ENCODE measurements at regions not wholly inside any gene's neighbourhood (a gene's known extent, or its start where the extent isn't known, plus 50 kb on each side); places are given as distances from the start of the nearest gene placed in this dataset.

DNA sequence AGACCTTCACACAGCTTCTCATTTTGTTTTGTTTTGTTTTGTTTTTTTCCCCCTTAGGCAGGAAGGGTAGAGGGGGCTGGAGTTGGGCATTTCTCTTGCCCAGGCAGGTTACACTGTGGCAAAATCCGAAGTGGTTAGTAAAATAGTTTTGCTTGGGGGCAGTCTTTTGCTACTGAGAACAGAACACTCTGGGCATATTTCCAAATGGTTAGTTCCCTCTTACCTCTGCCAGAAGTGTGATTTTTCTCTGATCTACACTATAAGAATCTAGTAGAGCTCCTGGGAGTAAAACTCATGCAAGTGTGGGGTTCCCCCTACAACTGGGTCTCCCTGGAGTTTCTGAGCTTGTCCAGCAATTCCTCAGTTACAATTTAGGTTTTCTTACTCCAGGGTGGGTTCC, 61.7 kb downstream of the NPS start:
- no peak overlapping the region for H3K4me3 ChIP-seq (ENCODE audit: low read length)
- H3K9me3 ChIP-seq (ENCODE audit: control insufficient read depth, low read length): no peaks in the 10 kb centered on the region
- TF ChIP-seq, protein P1, sequence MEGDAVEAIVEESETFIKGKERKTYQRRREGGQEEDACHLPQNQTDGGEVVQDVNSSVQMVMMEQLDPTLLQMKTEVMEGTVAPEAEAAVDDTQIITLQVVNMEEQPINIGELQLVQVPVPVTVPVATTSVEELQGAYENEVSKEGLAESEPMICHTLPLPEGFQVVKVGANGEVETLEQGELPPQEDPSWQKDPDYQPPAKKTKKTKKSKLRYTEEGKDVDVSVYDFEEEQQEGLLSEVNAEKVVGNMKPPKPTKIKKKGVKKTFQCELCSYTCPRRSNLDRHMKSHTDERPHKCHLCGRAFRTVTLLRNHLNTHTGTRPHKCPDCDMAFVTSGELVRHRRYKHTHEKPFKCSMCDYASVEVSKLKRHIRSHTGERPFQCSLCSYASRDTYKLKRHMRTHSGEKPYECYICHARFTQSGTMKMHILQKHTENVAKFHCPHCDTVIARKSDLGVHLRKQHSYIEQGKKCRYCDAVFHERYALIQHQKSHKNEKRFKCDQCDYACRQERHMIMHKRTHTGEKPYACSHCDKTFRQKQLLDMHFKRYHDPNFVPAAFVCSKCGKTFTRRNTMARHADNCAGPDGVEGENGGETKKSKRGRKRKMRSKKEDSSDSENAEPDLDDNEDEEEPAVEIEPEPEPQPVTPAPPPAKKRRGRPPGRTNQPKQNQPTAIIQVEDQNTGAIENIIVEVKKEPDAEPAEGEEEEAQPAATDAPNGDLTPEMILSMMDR (conservative IDR thresholded peaks at IDR 0.05): no peak
- 93% methylated on average over 1 of the region's 1 CpG; no CpG with 5 or more reads in 1 of the 2 experiments for WGBS, 2 experiments (ENCODE audit: insufficient coverage in 1 of 2, insufficient read length in 1 of 2)
- DNase-seq: no peak
- no peaks in the 10 kb centered on the region for H3K27me3 ChIP-seq (ENCODE audit: control insufficient read depth, insufficient read depth, low read length, poor library complexity, severe bottlenecking)
- H3K27me3 Mint-ChIP-seq (ENCODE audit: insufficient read depth): peaks cover 2% of the 10 kb centered on the region
- no peaks in the 10 kb centered on the region for H3K4me1 Mint-ChIP-seq
- no peak overlapping the region for H3K27ac ChIP-seq (ENCODE audit: low read depth, low read length)
- H3K36me3 Mint-ChIP-seq (ENCODE audit: low read depth): no peaks in the 10 kb centered on the region
- peaks cover 9% of the 10 kb centered on the region for H3K9me3 Mint-ChIP-seq
- H3K4me1 ChIP-seq (ENCODE audit: control insufficient read depth, insufficient read depth, low read length): no peaks in the 10 kb centered on the region
- H3K4me3 Mint-ChIP-seq: no peak overlapping the region
- no peak overlapping the region for H3K9ac ChIP-seq (ENCODE audit: extremely low read depth, low read length, poor library complexity, severe bottlenecking)
- H3K27ac Mint-ChIP-seq: no peak overlapping the region
- H3K36me3 ChIP-seq (ENCODE audit: control insufficient read depth, insufficient read depth, low read length): no peaks in the 10 kb centered on the region

DNA sequence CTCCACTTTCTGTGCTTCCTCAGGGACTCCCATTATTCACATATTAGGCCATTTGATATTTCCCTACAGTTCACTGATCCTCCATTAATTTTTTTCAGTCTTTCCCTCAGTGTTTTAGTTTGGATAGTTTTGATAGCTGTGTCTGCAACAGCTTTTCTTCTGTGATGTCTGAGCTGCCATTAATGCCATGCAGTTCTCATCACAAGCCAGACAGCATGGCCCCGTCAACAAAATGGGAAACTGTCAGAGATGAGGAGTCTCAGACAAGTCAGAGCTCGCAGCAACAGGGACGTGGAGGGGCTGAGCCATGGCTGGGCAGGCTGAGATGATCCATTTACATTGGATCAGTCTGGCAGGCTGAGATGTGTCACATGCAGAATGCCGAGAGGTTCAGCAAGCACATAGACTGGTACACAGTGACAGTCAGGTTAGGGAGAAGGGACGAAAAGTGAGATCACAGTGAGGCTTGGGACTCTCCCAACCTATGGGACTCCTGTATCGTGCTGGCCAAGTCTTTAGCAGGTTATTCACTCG, 65.4 kb downstream of the NPS start:
- TF ChIP-seq, protein P1 (conservative IDR thresholded peaks at IDR 0.05): no peak
- H3K9me3 Mint-ChIP-seq: no peaks in the 10 kb centered on the region
- H3K4me3 Mint-ChIP-seq: no peak overlapping the region
- H3K36me3 Mint-ChIP-seq (ENCODE audit: low read depth): no peaks in the 10 kb centered on the region
- Histone ChIP-seq H3K27me3 (ENCODE audit: control insufficient read depth, insufficient read depth, low read length, poor library complexity, severe bottlenecking) (no peaks in the 10 kb centered on the region), H3K27ac (ENCODE audit: low read depth, low read length) (no peak overlapping the region), H3K9ac (ENCODE audit: extremely low read depth, low read length, poor library complexity, severe bottlenecking) (no peak overlapping the region), H3K4me3 (ENCODE audit: low read length) (no peak overlapping the region), H3K36me3 (ENCODE audit: control insufficient read depth, insufficient read depth, low read length) (no peaks in the 10 kb centered on the region), H3K9me3 (ENCODE audit: control insufficient read depth, low read length) (no peaks in the 10 kb centered on the region), H3K4me1 (ENCODE audit: control insufficient read depth, insufficient read depth, low read length) (no peaks in the 10 kb centered on the region)
- no peak overlapping the region for H3K27ac Mint-ChIP-seq
- 81 to 84% methylated on average over 7 of the region's 7 CpGs for whole genome bisulfite sequencing, 2 experiments (ENCODE audit: insufficient coverage in 1 of 2, insufficient read length in 1 of 2)
- H3K27me3 Mint-ChIP-seq (ENCODE audit: insufficient read depth): no peaks in the 10 kb centered on the region
- DNase-seq: no peak
- no peaks in the 10 kb centered on the region for H3K4me1 Mint-ChIP-seq

- H3K4me1 Mint-ChIP-seq: no peaks in the 10 kb centered on the region
- H3K36me3 Mint-ChIP-seq (ENCODE audit: low read depth): no peaks in the 10 kb centered on the region
- Histone ChIP-seq H3K27me3 (ENCODE audit: control insufficient read depth, insufficient read depth, low read length, poor library complexity, severe bottlenecking) (no peaks in the 10 kb centered on the region), H3K36me3 (ENCODE audit: control insufficient read depth, insufficient read depth, low read length) (no peaks in the 10 kb centered on the region), H3K9ac (ENCODE audit: extremely low read depth, low read length, poor library complexity, severe bottlenecking) (no peak overlapping the region), H3K27ac (ENCODE audit: low read depth, low read length) (no peak overlapping the region), H3K4me1 (ENCODE audit: control insufficient read depth, insufficient read depth, low read length) (no peaks in the 10 kb centered on the region), H3K4me3 (ENCODE audit: low read length) (no peak overlapping the region), H3K9me3 (ENCODE audit: control insufficient read depth, low read length) (no peaks in the 10 kb centered on the region)
- TF ChIP-seq, protein P1 (conservative IDR thresholded peaks at IDR 0.05): no peak
- H3K4me3 Mint-ChIP-seq: no peak overlapping the region
- no peaks in the 10 kb centered on the region for H3K27me3 Mint-ChIP-seq (ENCODE audit: insufficient read depth)
- peaks cover 1% of the 10 kb centered on the region for H3K9me3 Mint-ChIP-seq
- no peak for DNase-seq
- H3K27ac Mint-ChIP-seq: no peak overlapping the region
- 88 to 95% methylated on average over 3 of the region's 3 CpGs for WGBS, 2 experiments (ENCODE audit: insufficient coverage in 1 of 2, insufficient read length in 1 of 2)
These were observed 69.7 kb downstream of the NPS start for GRCh38 chr10:127618797-127619196.
